Psoas muscle (tissue), 7 donors: ENCODE measurements at regions not wholly inside any gene's neighbourhood (a gene's known extent, or its start where the extent isn't known, plus 50 kb on each side); places are given as distances from the start of the nearest gene placed in this dataset.

Experiments used
- ATAC-seq, 4 donors: fragments of 200-7000 bp; cut with Tn5 transposase; one replicate each; pipeline ENCODE4 v1.9.1; 2020; ENCODE audit warnings: moderate library complexity in 3 of 4, mild to moderate bottlenecking in 2 of 4
- DNase-seq, 2 donors: peaks; one replicate each; pipeline ENCODE4 v3.0.0-alpha.2; 2020
- H3K27ac ChIP-seq: fragments of 200-600 bp; one replicate; pipeline ENCODE4 v1.8.0; 2022
- H3K27me3 ChIP-seq, 3 donors: fragments of 200-600 bp in 1 of 3; one replicate each; pipeline versions ENCODE4 v1.6.1 to v1.8.0; 2013 to 2022; ENCODE audit warnings: low read length in 2 of 3, mild to moderate bottlenecking in 2 of 3, moderate library complexity in 1 of 3; ENCODE audit not compliant: insufficient read depth in 3 of 3
- H3K36me3 ChIP-seq, 2 donors: fragments of 200-600 bp in 1 of 2; one replicate each; pipeline versions ENCODE4 v1.6.1 to v1.8.0; 2013 to 2022; ENCODE audit warnings: low read depth in 1 of 2, mild to moderate bottlenecking in 1 of 2, moderate library complexity in 1 of 2; ENCODE audit not compliant: insufficient read depth in 1 of 2
- H3K4me1 ChIP-seq: fragments of 200-600 bp; one replicate; pipeline ENCODE4 v1.8.0; 2022
- H3K4me3 ChIP-seq: fragments of 200-600 bp; one replicate; pipeline ENCODE4 v1.8.0; 2022; ENCODE audit warnings: mild to moderate bottlenecking
- H3K9me3 ChIP-seq: fragments of 200-600 bp; one replicate; pipeline ENCODE4 v1.8.0; 2022
- CTCF ChIP-seq: fragments of 200-600 bp; IDR thresholded peaks from one replicate; pipeline ENCODE4 v1.8.0; 2022; ENCODE audit warnings: antibody characterized with exemption
- WGBS, 3 donors: extraction: QIAGEN DNeasy Blood & Tissue Kit; methylation state at CpG; one replicate each; pipeline versions ENCODE4 v1.1.6 to v1.1.7; 2013; 5-methylcytosine and 5-hydroxymethylcytosine counted together
- intact Hi-C, 2 donors: fragments of 100-400 bp; cut with DNase I; formaldehyde crosslinking; loops; one replicate each; pipeline versions ENCODE4 v1.11.0 to v1.14.2; 2022
- donor health status: healthy with polysubstance abuse.
- donor health status: DM: no; HTN: no; CAD: no; lungs with moderate emphysema.
- donor health status: Bipolar disorder and iron deficiency.
- donor health status: healthy.
- donor health status: DM: yes; HTN: yes; CAD: no.
- donor health status: DM: no; HTN: no; CAD: no.
- donor health status: DM: yes; HTN: yes; CAD: no.

GRCh38 chr6:74066168-74066871 lies 370.3 kb downstream of the CD109 start:
- Histone ChIP-seq H3K36me3 (no peaks in the 10 kb centered on the region), H3K4me3 (no peak overlapping the region), H3K27me3 (no peaks in the 10 kb centered on the region), H3K27ac (no peak overlapping the region), H3K4me1 (no peaks in the 10 kb centered on the region), H3K9me3 (no peaks in the 10 kb centered on the region)
- DNase-seq: no peak
- TF ChIP-seq CTCF: no peak
- intact Hi-C loops: no loop called here
- no peak for ATAC-seq
- WGBS, 3 donors: 72 to 79% (median 76%) methylated on average over 10 of the region's 10 CpGs

GRCh38 chr6:74065705-74066104 lies 369.7 kb downstream of the CD109 start:
- ATAC-seq: no peak

GRCh38 chr6:74063391-74063790 lies 367.4 kb downstream of the CD109 start:
- DNase-seq: no peak
- Histone ChIP-seq H3K4me1 (no peaks in the 10 kb centered on the region), H3K9me3 (no peaks in the 10 kb centered on the region), H3K27ac (no peak overlapping the region), H3K4me3 (no peak overlapping the region), H3K27me3 (no peaks in the 10 kb centered on the region), H3K36me3 (no peaks in the 10 kb centered on the region)
- TF ChIP-seq CTCF: no peak
- intact Hi-C loops: no loop called here
- no peak for ATAC-seq

More at GRCh38 chr6:74065705-74066104, 369.7 kb downstream of the CD109 start:
- Histone ChIP-seq H3K27me3 (no peaks in the 10 kb centered on the region), H3K36me3 (no peaks in the 10 kb centered on the region), H3K9me3 (no peaks in the 10 kb centered on the region), H3K4me3 (no peak overlapping the region), H3K27ac (no peak overlapping the region), H3K4me1 (no peaks in the 10 kb centered on the region)
- WGBS, 3 donors: 16 to 24% (median 20%) methylated on average over 1 of the region's 1 CpG
- intact Hi-C loops: no loop called here
- no peak for DNase-seq
- no peak for TF ChIP-seq CTCF

- H3K4me1 ChIP-seq: no peaks in the 10 kb centered on the region
- no peaks in the 10 kb centered on the region for H3K9me3 ChIP-seq
- no peak overlapping the region for H3K27ac ChIP-seq
- no peaks in the 10 kb centered on the region for H3K36me3 ChIP-seq
- no peaks in the 10 kb centered on the region for H3K27me3 ChIP-seq
- H3K4me3 ChIP-seq: no peak overlapping the region
- WGBS, 3 donors: 40 to 85% (median 78%) methylated on average over 1 of the region's 1 CpG
- no peak for TF ChIP-seq CTCF
- no peak for DNase-seq
- intact Hi-C loops: no loop called here
- ATAC-seq: no peak
These were observed 365.2 kb downstream of the CD109 start for GRCh38 chr6:74061201-74061600.

GRCh38 chr6:74060354-74060753 lies 364.4 kb downstream of the CD109 start:
- no peaks in the 10 kb centered on the region for H3K27me3 ChIP-seq
- intact Hi-C loops: no loop called here

More at GRCh38 chr6:74060354-74060753, 364.4 kb downstream of the CD109 start:
- no peaks in the 10 kb centered on the region for H3K9me3 ChIP-seq
- H3K4me1 ChIP-seq: no peaks in the 10 kb centered on the region
- DNase-seq: no peak
- TF ChIP-seq CTCF: no peak
- H3K4me3 ChIP-seq: no peak overlapping the region
- 87 to 90% (median 90%) methylated on average over 2 of the region's 2 CpGs for WGBS, 3 donors
- ATAC-seq: no peak
- H3K36me3 ChIP-seq: no peaks in the 10 kb centered on the region
- no peak overlapping the region for H3K27ac ChIP-seq
